Psoas muscle (tissue), 7 donors: ENCODE measurements at regions not wholly inside any gene's neighbourhood (a gene's known extent, or its start where the extent isn't known, plus 50 kb on each side); places are given as distances from the start of the nearest gene placed in this dataset.

Experiments used
- ATAC-seq, 4 donors: fragments of 200-7000 bp; cut with Tn5 transposase; one replicate each; pipeline ENCODE4 v1.9.1; 2020; ENCODE audit warnings: moderate library complexity in 3 of 4, mild to moderate bottlenecking in 2 of 4
- DNase-seq, 2 donors: peaks; one replicate each; pipeline ENCODE4 v3.0.0-alpha.2; 2020
- H3K27ac ChIP-seq: fragments of 200-600 bp; one replicate; pipeline ENCODE4 v1.8.0; 2022
- H3K27me3 ChIP-seq, 3 donors: fragments of 200-600 bp in 1 of 3; one replicate each; pipeline versions ENCODE4 v1.6.1 to v1.8.0; 2013 to 2022; ENCODE audit warnings: low read length in 2 of 3, mild to moderate bottlenecking in 2 of 3, moderate library complexity in 1 of 3; ENCODE audit not compliant: insufficient read depth in 3 of 3
- H3K36me3 ChIP-seq, 2 donors: fragments of 200-600 bp in 1 of 2; one replicate each; pipeline versions ENCODE4 v1.6.1 to v1.8.0; 2013 to 2022; ENCODE audit warnings: low read depth in 1 of 2, mild to moderate bottlenecking in 1 of 2, moderate library complexity in 1 of 2; ENCODE audit not compliant: insufficient read depth in 1 of 2
- H3K4me1 ChIP-seq: fragments of 200-600 bp; one replicate; pipeline ENCODE4 v1.8.0; 2022
- H3K4me3 ChIP-seq: fragments of 200-600 bp; one replicate; pipeline ENCODE4 v1.8.0; 2022; ENCODE audit warnings: mild to moderate bottlenecking
- H3K9me3 ChIP-seq: fragments of 200-600 bp; one replicate; pipeline ENCODE4 v1.8.0; 2022
- CTCF ChIP-seq: fragments of 200-600 bp; IDR thresholded peaks from one replicate; pipeline ENCODE4 v1.8.0; 2022; ENCODE audit warnings: antibody characterized with exemption
- WGBS, 3 donors: extraction: QIAGEN DNeasy Blood & Tissue Kit; methylation state at CpG; one replicate each; pipeline versions ENCODE4 v1.1.6 to v1.1.7; 2013; 5-methylcytosine and 5-hydroxymethylcytosine counted together
- intact Hi-C, 2 donors: fragments of 100-400 bp; cut with DNase I; formaldehyde crosslinking; loops; one replicate each; pipeline versions ENCODE4 v1.11.0 to v1.14.2; 2022
- donor health status: healthy with polysubstance abuse.
- donor health status: DM: no; HTN: no; CAD: no; lungs with moderate emphysema.
- donor health status: Bipolar disorder and iron deficiency.
- donor health status: healthy.
- donor health status: DM: yes; HTN: yes; CAD: no.
- donor health status: DM: no; HTN: no; CAD: no.
- donor health status: DM: yes; HTN: yes; CAD: no.

GRCh38 chr7:135843214-135843613 lies 94.6 kb upstream of the FAM180A start:
- 91 to 93% (median 92%) methylated on average over 4 of the region's 4 CpGs for WGBS, 3 donors
- intact Hi-C loops = no loop called here
- Histone ChIP-seq H3K27ac (no peak overlapping the region), H3K27me3 (no peaks in the 10 kb centered on the region), H3K36me3 (no peaks in the 10 kb centered on the region), H3K4me1 (no peaks in the 10 kb centered on the region), H3K9me3 (no peaks in the 10 kb centered on the region), H3K4me3 (no peak overlapping the region)
- ATAC-seq (no peak), DNase-seq (no peak)
- no peak for TF ChIP-seq CTCF

GRCh38 chr7:135842446-135843179 lies 94.0 kb upstream of the FAM180A start:
- no peaks in the 10 kb centered on the region for H3K36me3 ChIP-seq
- intact Hi-C loops = no loop called here
- H3K4me1 ChIP-seq = no peaks in the 10 kb centered on the region
- no peak for TF ChIP-seq CTCF
- H3K9me3 ChIP-seq = no peaks in the 10 kb centered on the region
- WGBS, 3 donors = 82 to 90% (median 89%) methylated on average over 2 of the region's 2 CpGs
- ATAC-seq (no peak), DNase-seq (no peak)
- no peaks in the 10 kb centered on the region for H3K27me3 ChIP-seq
- H3K27ac ChIP-seq = no peak overlapping the region
- no peak overlapping the region for H3K4me3 ChIP-seq

GRCh38 chr7:135840591-135840990 lies 92.0 kb upstream of the FAM180A start:
- TF ChIP-seq CTCF = no peak

GRCh38 chr7:135837675-135838074 lies 89.1 kb upstream of the FAM180A start:
- Histone ChIP-seq H3K4me1 (no peaks in the 10 kb centered on the region), H3K27ac (no peak overlapping the region), H3K9me3 (no peaks in the 10 kb centered on the region), H3K27me3 (no peaks in the 10 kb centered on the region), H3K4me3 (no peak overlapping the region), H3K36me3 (no peaks in the 10 kb centered on the region)
- no peak for TF ChIP-seq CTCF
- DNase-seq (no peak), ATAC-seq (no peak)
- intact Hi-C loops = no loop called here
- 50 to 57% (median 53%) methylated on average over 2 of the region's 2 CpGs for WGBS, 3 donors

More at GRCh38 chr7:135840591-135840990, 92.0 kb upstream of the FAM180A start:
- Histone ChIP-seq H3K27ac (no peak overlapping the region), H3K27me3 (no peaks in the 10 kb centered on the region), H3K4me1 (no peaks in the 10 kb centered on the region), H3K36me3 (no peaks in the 10 kb centered on the region), H3K4me3 (no peak overlapping the region), H3K9me3 (no peaks in the 10 kb centered on the region)
- DNase-seq (no peak), ATAC-seq (no peak)
- intact Hi-C loops = no loop called here

GRCh38 chr7:135834266-135834665 lies 85.7 kb upstream of the FAM180A start:
- H3K36me3 ChIP-seq = no peaks in the 10 kb centered on the region
- no peak overlapping the region for H3K27ac ChIP-seq
- intact Hi-C loops = no loop called here
- no peaks in the 10 kb centered on the region for H3K9me3 ChIP-seq
- ATAC-seq (no peak), DNase-seq (no peak)
- 51 to 66% (median 53%) methylated on average over 8 of the region's 8 CpGs for WGBS, 3 donors
- H3K27me3 ChIP-seq = no peaks in the 10 kb centered on the region
- H3K4me3 ChIP-seq = no peak overlapping the region
- no peak for TF ChIP-seq CTCF
- no peaks in the 10 kb centered on the region for H3K4me1 ChIP-seq
